ENCODE measurements at regions not wholly inside any gene's neighbourhood (a gene's known extent, or its start where the extent isn't known, plus 50 kb on each side); places are given as distances from the start of the nearest gene placed in this dataset.

GRCh38 chr5:29777373-29777772 lies 1416.1 kb upstream of the CDH6 start:
- ATAC-seq (no peak), DNase-seq (ENCODE audit: low spot score) (no peak)
- intact Hi-C loops (cut with DNase I) = no loop called here

GRCh38 chr5:29770936-29771335 lies 1422.5 kb upstream of the CDH6 start:
- ATAC-seq (no peak), DNase-seq (ENCODE audit: low spot score) (no peak)
- intact Hi-C loops (cut with DNase I) = no loop called here

GRCh38 chr5:29769474-29769873 lies 1424.0 kb upstream of the CDH6 start:
- intact Hi-C loops (cut with DNase I) = no loop called here
- ATAC-seq = no peak

GRCh38 chr5:29758986-29759421 lies 1434.5 kb upstream of the CDH6 start:
- no peak for ATAC-seq
- intact Hi-C loops (cut with DNase I) = no loop called here

More at GRCh38 chr5:29769474-29769873, 1424.0 kb upstream of the CDH6 start:
- DNase-seq (ENCODE audit: low spot score) = no peak

GRCh38 chr5:29750453-29750852 lies 1443.0 kb upstream of the CDH6 start:
- ATAC-seq (no peak), DNase-seq (ENCODE audit: low spot score) (no peak)
- intact Hi-C loops (cut with DNase I) = no loop called here

More at GRCh38 chr5:29758986-29759421, 1434.5 kb upstream of the CDH6 start:
- DNase-seq (ENCODE audit: low spot score) = no peak

GRCh38 chr5:29744618-29745017 lies 1448.9 kb upstream of the CDH6 start:
- ATAC-seq = no peak
- intact Hi-C loops (cut with DNase I) = no loop called here
- no peak for DNase-seq (ENCODE audit: low spot score)

- intact Hi-C loops (cut with DNase I) = no loop called here
- no peak for ATAC-seq
- no peak for DNase-seq (ENCODE audit: low spot score)
These were observed 1472.5 kb upstream of the CDH6 start for GRCh38 chr5:29720954-29721353.

GRCh38 chr5:29719171-29719570 lies 1474.3 kb upstream of the CDH6 start:
- DNase-seq (ENCODE audit: low spot score) (no peak), ATAC-seq (no peak)
- intact Hi-C loops (cut with DNase I) = no loop called here

- no peak for ATAC-seq
- no peak for DNase-seq (ENCODE audit: low spot score)
- intact Hi-C loops (cut with DNase I) = no loop called here
These were observed 1478.3 kb upstream of the CDH6 start for GRCh38 chr5:29715167-29715566.

GRCh38 chr5:29702875-29703274 lies 1490.6 kb upstream of the CDH6 start:
- ATAC-seq (no peak), DNase-seq (ENCODE audit: low spot score) (no peak)
- intact Hi-C loops (cut with DNase I) = no loop called here

- ATAC-seq = no peak
- no peak for DNase-seq (ENCODE audit: low spot score)
- intact Hi-C loops (cut with DNase I) = no loop called here
These were observed 1491.9 kb upstream of the CDH6 start for GRCh38 chr5:29701600-29701999.

GRCh38 chr5:29697785-29698414 lies 1495.6 kb upstream of the CDH6 start:
- no peak for DNase-seq (ENCODE audit: low spot score)
- intact Hi-C loops (cut with DNase I) = no loop called here
- no peak for ATAC-seq

GRCh38 chr5:29697278-29697677 lies 1496.2 kb upstream of the CDH6 start:
- DNase-seq (ENCODE audit: low spot score) (no peak), ATAC-seq (no peak)
- intact Hi-C loops (cut with DNase I) = no loop called here

- ATAC-seq (no peak), DNase-seq (ENCODE audit: low spot score) (no peak)
- intact Hi-C loops (cut with DNase I) = no loop called here
These were observed 1520.8 kb upstream of the CDH6 start for GRCh38 chr5:29672678-29673077.

- DNase-seq (ENCODE audit: low spot score) (no peak), ATAC-seq (no peak)
- intact Hi-C loops (cut with DNase I) = no loop called here
These were observed 1530.6 kb upstream of the CDH6 start for GRCh38 chr5:29662876-29663275.

GRCh38 chr5:29654954-29655353 lies 1538.5 kb upstream of the CDH6 start:
- intact Hi-C loops (cut with DNase I) = no loop called here

GRCh38 chr5:29649321-29649720 lies 1544.2 kb upstream of the CDH6 start:
- intact Hi-C loops (cut with DNase I) = no loop called here
- DNase-seq (ENCODE audit: low spot score) (no peak), ATAC-seq (no peak)

More at GRCh38 chr5:29654954-29655353, 1538.5 kb upstream of the CDH6 start:
- ATAC-seq (no peak), DNase-seq (ENCODE audit: low spot score) (no peak)

- no peak for DNase-seq (ENCODE audit: low spot score)
- ATAC-seq = no peak
- intact Hi-C loops (cut with DNase I) = no loop called here
These were observed 1550.9 kb upstream of the CDH6 start for GRCh38 chr5:29642601-29643000.

- ATAC-seq (no peak), DNase-seq (ENCODE audit: low spot score) (no peak)
- intact Hi-C loops (cut with DNase I) = no loop called here
These were observed 1579.3 kb upstream of the CDH6 start for GRCh38 chr5:29614206-29614605.

GRCh38 chr5:29588236-29588635 lies 1605.2 kb upstream of the CDH6 start:
- no peak for ATAC-seq
- intact Hi-C loops (cut with DNase I) = no loop called here
- no peak for DNase-seq (ENCODE audit: low spot score)

GRCh38 chr5:29587832-29588231 lies 1605.7 kb upstream of the CDH6 start:
- ATAC-seq (no peak), DNase-seq (ENCODE audit: low spot score) (no peak)
- intact Hi-C loops (cut with DNase I) = no loop called here
